Activated CD8-positive, alpha-beta memory T cell treated with anti-CD3 and anti-CD28 coated beads, Interleukin-2, amount 50 U/mL, for 1 hour (primary cell): ENCODE measurements at regions not wholly inside any gene's neighbourhood (a gene's known extent, or its start where the extent isn't known, plus 50 kb on each side); places are given as distances from the start of the nearest gene placed in this dataset.

Experiments
- DNase-seq: peaks from one replicate; pipeline ENCODE4 v3.0.0-alpha.2; 2020; ENCODE audit errors: extremely low read depth

GRCh38 chr21:31500982-31501381 lies 156.9 kb upstream of the TIAM1 start:
- DNase-seq: no peak

- no peak for DNase-seq
Measured at GRCh38 chr21:31500071-31500470, 156.0 kb upstream of the TIAM1 start.

GRCh38 chr21:31498985-31499384 lies 154.9 kb upstream of the TIAM1 start:
- DNase-seq: no peak

GRCh38 chr21:31497914-31498313 lies 153.9 kb upstream of the TIAM1 start:
- DNase-seq: no peak

- DNase-seq: no peak
Measured at GRCh38 chr21:31493350-31493880, 149.4 kb upstream of the TIAM1 start.

GRCh38 chr21:31491617-31492016 lies 147.6 kb upstream of the TIAM1 start:
- DNase-seq: no peak

- no peak for DNase-seq
Measured at GRCh38 chr21:31490443-31490842, 146.4 kb upstream of the TIAM1 start.

- DNase-seq: no peak
Measured at GRCh38 chr21:31489726-31490125, 145.7 kb upstream of the TIAM1 start.

- DNase-seq: no peak
Measured at GRCh38 chr21:31489014-31489413, 145.0 kb upstream of the TIAM1 start.

- DNase-seq: no peak
Measured at GRCh38 chr21:31484219-31484618, 140.2 kb upstream of the TIAM1 start.

GRCh38 chr21:31483146-31483545 lies 139.1 kb upstream of the TIAM1 start:
- no peak for DNase-seq

- no peak for DNase-seq
Measured at GRCh38 chr21:31482460-31482859, 138.4 kb upstream of the TIAM1 start.

- DNase-seq: no peak
Measured at GRCh38 chr21:31480228-31480627, 136.2 kb upstream of the TIAM1 start.

- no peak for DNase-seq
Measured at GRCh38 chr21:31479714-31480113, 135.7 kb upstream of the TIAM1 start.

- no peak for DNase-seq
Measured at GRCh38 chr21:31479222-31479621, 135.2 kb upstream of the TIAM1 start.

GRCh38 chr21:31476263-31477022 lies 132.4 kb upstream of the TIAM1 start:
- DNase-seq: no peak

- DNase-seq: no peak
Measured at GRCh38 chr21:31475223-31475622, 131.2 kb upstream of the TIAM1 start.

- DNase-seq: no peak
Measured at GRCh38 chr21:31473685-31474345, 129.8 kb upstream of the TIAM1 start.

GRCh38 chr21:31471865-31472264 lies 127.8 kb upstream of the TIAM1 start:
- DNase-seq: no peak

GRCh38 chr21:31470896-31471694 lies 127.0 kb upstream of the TIAM1 start:
- DNase-seq: no peak

- DNase-seq: no peak
Measured at GRCh38 chr21:31460980-31461379, 116.9 kb upstream of the TIAM1 start.

GRCh38 chr21:31459457-31459856 lies 115.4 kb upstream of the TIAM1 start:
- no peak for DNase-seq
